Stomach (tissue), 8 donors: ENCODE measurements at regions not wholly inside any gene's neighbourhood (a gene's known extent, or its start where the extent isn't known, plus 50 kb on each side); places are given as distances from the start of the nearest gene placed in this dataset.

Experiments
- DNase-seq, 2 donors: peaks; one replicate each; pipeline versions ENCODE4 v3.0.0 to v3.0.0-alpha.2; 2013 to 2019
- H3K27ac ChIP-seq, 5 donors: fragments of 200-600 bp in 4 of 5; sonication (generic) in 4 of 5; one replicate each; pipeline ENCODE4 v1.5.1; 2013 to 2019; ENCODE audit warnings: mild to moderate bottlenecking in 1 of 5, moderate library complexity in 1 of 5
- H3K27me3 ChIP-seq, 3 donors: fragments of 200-600 bp; sonication (generic); one replicate each; pipeline ENCODE4 v1.5.1; 2017 to 2019; ENCODE audit warnings: mixed run types in 1 of 3
- H3K36me3 ChIP-seq, 4 donors: fragments of 200-600 bp; sonication (generic); 1 replicate in 3 of 4; 2 replicates in 1 of 4; pipeline ENCODE4 v1.5.1; 2016 to 2019
- H3K4me1 ChIP-seq, 4 donors: fragments of 200-600 bp; sonication (generic); one replicate each; pipeline ENCODE4 v1.5.1; 2016 to 2019
- H3K4me3 ChIP-seq, 4 donors: fragments of 200-600 bp; sonication (generic) in 3 of 4; one replicate each; pipeline ENCODE4 v1.5.1; 2016 to 2019; ENCODE audit warnings: mild to moderate bottlenecking in 1 of 4
- H3K9me3 ChIP-seq, 4 donors: fragments of 200-600 bp; sonication (generic); one replicate each; pipeline ENCODE4 v1.5.1; 2016 to 2019
- EP300 ChIP-seq: sonication (generic); formaldehyde crosslinking; IDR thresholded peaks from one replicate; pipeline ENCODE4 v1.6.1; 2017; ENCODE audit warnings: antibody characterized with exemption
- POLR2A ChIP-seq, 4 donors: fragments of 450-650 bp; IDR thresholded peaks; one replicate each; pipeline ENCODE4 v1.6.1; 2016; ENCODE audit warnings: antibody characterized with exemption in 4 of 4, control low read depth in 2 of 4, mild to moderate bottlenecking in 1 of 4, moderate library complexity in 1 of 4
- POLR2AphosphoS5 ChIP-seq, 3 donors: sonication (generic); formaldehyde crosslinking; IDR thresholded peaks; one replicate each; pipeline ENCODE4 v1.6.1; 2016; ENCODE audit warnings: antibody characterized with exemption in 3 of 3
- WGBS, 5 donors: extraction: QIAGEN DNeasy Blood & Tissue Kit in 3 of 5; methylation state at CpG; one replicate each; pipeline versions ENCODE4 v1.1.5 to v1.1.7; 2013 to 2018; 5-methylcytosine and 5-hydroxymethylcytosine counted together
- intact Hi-C: fragments of 100-400 bp; cut with DNase I; formaldehyde crosslinking; loops from one replicate; pipeline ENCODE4 v1.15.1; 2023; ENCODE audit warnings: low total_unique reads
- TF ChIP-seq, protein P1 (sequence below), 7 experiments: fragments of 450-650 bp in 4 of 7; fragments of 200-600 bp in 3 of 7; sonication (generic) in 3 of 7; IDR thresholded peaks; one replicate each; pipeline ENCODE4 v1.5.1; 2016 to 2019; ENCODE audit warnings: antibody characterized with exemption in 7 of 7, control low read depth in 2 of 7, mild to moderate bottlenecking in 1 of 7
- donor health status: healthy with polysubstance abuse.
- donor health status: Bipolar disorder and iron deficiency.
- donor health status: healthy.

DNA sequence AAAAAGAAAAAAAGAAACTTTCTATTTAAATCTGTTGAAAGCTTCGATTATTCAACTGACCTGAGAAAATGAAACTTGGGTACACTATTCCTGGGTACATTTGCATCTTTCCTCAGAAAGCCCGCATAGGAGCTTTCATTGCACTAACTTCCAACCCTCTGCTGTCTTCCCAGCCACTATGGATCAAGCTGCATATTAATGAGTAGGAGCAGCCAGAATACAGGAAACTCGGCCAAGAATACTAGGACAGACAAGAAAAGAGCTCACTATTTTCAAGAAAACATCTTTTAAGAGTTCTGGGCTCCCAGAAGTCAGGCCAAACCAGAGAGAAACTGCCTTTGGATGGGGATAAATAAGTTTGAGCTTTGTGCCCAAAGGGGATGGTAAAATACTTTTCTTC is 135.0 kb upstream of the CCDC28A start:
- Histone ChIP-seq H3K27me3 (no peaks in the 10 kb centered on the region), H3K4me3 (no peak overlapping the region), H3K4me1 (no peaks in the 10 kb centered on the region), H3K9me3 (no peaks in the 10 kb centered on the region), H3K36me3 (no peaks in the 10 kb centered on the region), H3K27ac (no peak overlapping the region)
- no peak for TF ChIP-seq POLR2AphosphoS5 (IDR thresholded peaks at IDR 0.05)
- TF ChIP-seq EP300: no peak
- no peak for TF ChIP-seq POLR2A (IDR thresholded peaks at IDR 0.05)
- TF ChIP-seq, protein P1, sequence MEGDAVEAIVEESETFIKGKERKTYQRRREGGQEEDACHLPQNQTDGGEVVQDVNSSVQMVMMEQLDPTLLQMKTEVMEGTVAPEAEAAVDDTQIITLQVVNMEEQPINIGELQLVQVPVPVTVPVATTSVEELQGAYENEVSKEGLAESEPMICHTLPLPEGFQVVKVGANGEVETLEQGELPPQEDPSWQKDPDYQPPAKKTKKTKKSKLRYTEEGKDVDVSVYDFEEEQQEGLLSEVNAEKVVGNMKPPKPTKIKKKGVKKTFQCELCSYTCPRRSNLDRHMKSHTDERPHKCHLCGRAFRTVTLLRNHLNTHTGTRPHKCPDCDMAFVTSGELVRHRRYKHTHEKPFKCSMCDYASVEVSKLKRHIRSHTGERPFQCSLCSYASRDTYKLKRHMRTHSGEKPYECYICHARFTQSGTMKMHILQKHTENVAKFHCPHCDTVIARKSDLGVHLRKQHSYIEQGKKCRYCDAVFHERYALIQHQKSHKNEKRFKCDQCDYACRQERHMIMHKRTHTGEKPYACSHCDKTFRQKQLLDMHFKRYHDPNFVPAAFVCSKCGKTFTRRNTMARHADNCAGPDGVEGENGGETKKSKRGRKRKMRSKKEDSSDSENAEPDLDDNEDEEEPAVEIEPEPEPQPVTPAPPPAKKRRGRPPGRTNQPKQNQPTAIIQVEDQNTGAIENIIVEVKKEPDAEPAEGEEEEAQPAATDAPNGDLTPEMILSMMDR (IDR thresholded peaks at IDR 0.05): no peak
- peak in 1 of 2 donors; percentile 38 for DNase-seq
- intact Hi-C loops: no loop called here
- 62 to 80% (median 72%) methylated on average over 3 of the region's 3 CpGs for WGBS, 5 donors

DNA sequence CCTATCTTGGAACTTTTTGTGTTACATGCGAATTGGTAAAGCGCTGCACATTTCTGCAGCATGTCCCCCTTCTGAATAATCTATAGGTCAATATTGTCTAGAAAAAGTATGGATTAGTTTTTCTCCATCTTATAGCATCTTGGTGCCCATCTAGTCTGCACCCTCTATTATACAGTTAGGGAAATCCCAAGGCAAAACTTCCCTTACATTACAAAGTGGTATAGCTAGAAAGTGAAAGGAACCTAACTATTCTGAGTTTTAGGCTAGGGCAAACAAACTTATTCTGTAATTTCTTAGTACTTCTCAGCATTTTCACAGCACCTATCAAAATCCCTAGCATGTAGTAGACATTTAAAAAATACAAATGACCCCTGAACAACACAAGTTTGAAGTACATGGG is 133.5 kb upstream of the CCDC28A start:
- H3K4me1 ChIP-seq: no peaks in the 10 kb centered on the region
- no peak overlapping the region for H3K27ac ChIP-seq
- WGBS, 5 donors: 96 to 100% (median 96%) methylated on average over 2 of the region's 2 CpGs
- H3K27me3 ChIP-seq: no peaks in the 10 kb centered on the region
- no peak for DNase-seq
- intact Hi-C loops: no loop called here
- TF ChIP-seq, protein P1 (IDR thresholded peaks at IDR 0.05): no peak
- TF ChIP-seq EP300: no peak
- TF ChIP-seq POLR2AphosphoS5 (IDR thresholded peaks at IDR 0.05): no peak
- TF ChIP-seq POLR2A (IDR thresholded peaks at IDR 0.05): no peak
- no peaks in the 10 kb centered on the region for H3K36me3 ChIP-seq
- H3K9me3 ChIP-seq: no peaks in the 10 kb centered on the region
- H3K4me3 ChIP-seq: no peak overlapping the region

DNA sequence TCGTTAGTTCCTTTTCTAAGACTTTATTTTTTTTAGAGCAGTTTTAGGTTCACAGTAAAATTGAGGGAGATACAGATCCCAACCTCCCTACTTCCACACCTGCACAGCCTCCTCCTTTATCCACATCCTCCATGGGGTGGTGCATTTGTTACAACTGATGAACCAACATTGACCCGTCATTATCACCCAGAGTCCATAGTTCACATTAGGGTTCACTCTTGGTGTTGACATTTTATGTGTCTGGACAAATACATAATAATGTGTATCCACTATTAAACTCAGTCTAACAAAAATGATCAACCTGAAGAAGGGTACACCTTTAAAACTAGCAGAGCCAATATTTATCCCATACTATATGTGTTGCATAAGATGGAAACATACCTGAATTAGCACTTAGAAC is 130.4 kb upstream of the CCDC28A start:
- intact Hi-C loops: no loop called here
- Histone ChIP-seq H3K27me3 (no peaks in the 10 kb centered on the region), H3K4me3 (no peak overlapping the region), H3K4me1 (no peaks in the 10 kb centered on the region), H3K27ac (no peak overlapping the region), H3K9me3 (no peaks in the 10 kb centered on the region), H3K36me3 (no peaks in the 10 kb centered on the region)
- DNase-seq: no peak
- WGBS, 5 donors: 82 to 93% (median 89%) methylated on average over 2 of the region's 2 CpGs
- TF ChIP-seq POLR2AphosphoS5 (IDR thresholded peaks at IDR 0.05) (no peak), EP300 (no peak), POLR2A (IDR thresholded peaks at IDR 0.05) (no peak)
- TF ChIP-seq, protein P1 (IDR thresholded peaks at IDR 0.05): no peak

DNA sequence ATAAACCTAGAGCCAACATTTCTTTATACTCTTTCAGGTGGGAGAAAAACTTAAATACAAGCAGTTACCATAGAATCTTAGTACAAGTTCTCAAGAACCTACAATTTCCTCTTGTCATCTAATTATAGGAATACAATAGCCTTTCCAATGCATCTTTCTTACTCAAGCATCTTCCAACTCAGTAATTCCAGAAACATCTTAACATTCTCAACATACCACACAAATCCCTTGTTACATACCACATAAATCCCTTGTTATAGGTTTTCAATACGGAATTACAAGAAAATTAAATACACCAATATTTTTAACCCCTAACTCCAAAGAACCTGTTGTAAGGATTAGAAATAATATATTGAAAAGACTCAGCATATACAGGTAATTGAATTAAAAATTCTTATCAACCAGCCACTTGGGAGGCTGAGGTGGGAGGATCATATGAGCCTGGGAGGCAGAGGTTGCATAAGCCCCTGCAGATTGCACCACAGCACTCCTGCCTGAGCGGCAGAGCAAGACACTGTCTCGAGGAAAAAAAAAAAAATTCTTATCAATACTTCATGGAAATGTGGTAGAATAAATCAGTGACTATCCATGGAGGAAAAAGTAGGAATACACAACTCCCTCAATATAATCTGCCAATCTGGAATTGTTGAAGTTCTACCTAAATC is 127.5 kb upstream of the CCDC28A start:
- Histone ChIP-seq H3K9me3 (no peaks in the 10 kb centered on the region), H3K36me3 (no peaks in the 10 kb centered on the region), H3K4me3 (no peak overlapping the region), H3K4me1 (no peaks in the 10 kb centered on the region), H3K27ac (no peak overlapping the region), H3K27me3 (no peaks in the 10 kb centered on the region)
- DNase-seq: no peak
- WGBS, 5 donors: 80 to 91% (median 87%) methylated on average over 3 of the region's 3 CpGs
- intact Hi-C loops: no loop called here
- TF ChIP-seq POLR2A (IDR thresholded peaks at IDR 0.05) (no peak), POLR2AphosphoS5 (IDR thresholded peaks at IDR 0.05) (no peak), EP300 (no peak)
- TF ChIP-seq, protein P1 (IDR thresholded peaks at IDR 0.05): no peak
